Tibial nerve (tissue), 4 donors: ENCODE measurements at regions not wholly inside any gene's neighbourhood (a gene's known extent, or its start where the extent isn't known, plus 50 kb on each side); places are given as distances from the start of the nearest gene placed in this dataset.

Experiments
- DNase-seq, 2 donors: peaks; one replicate each; pipeline ENCODE4 v3.0.0-alpha.2; 2019; ENCODE audit warnings: low spot score in 2 of 2
- H3K27ac ChIP-seq, 4 donors: fragments of 200-600 bp; sonication (generic) in 3 of 4; one replicate each; pipeline ENCODE4 v1.5.1; 2017 to 2019; ENCODE audit warnings: mild to moderate bottlenecking in 1 of 4
- H3K27me3 ChIP-seq, 2 donors: fragments of 200-600 bp; sonication (generic) in 1 of 2; one replicate each; pipeline versions ENCODE4 v1.5.1 to v1.6.0; 2017 to 2019
- H3K36me3 ChIP-seq, 3 donors: fragments of 200-600 bp; sonication (generic); one replicate each; pipeline ENCODE4 v1.5.1; 2018 to 2019
- H3K4me1 ChIP-seq, 4 donors: fragments of 200-600 bp; sonication (generic) in 3 of 4; one replicate each; pipeline ENCODE4 v1.5.1; 2017 to 2019
- H3K4me3 ChIP-seq, 4 donors: fragments of 200-600 bp; sonication (generic) in 3 of 4; one replicate each; pipeline ENCODE4 v1.5.1; 2017 to 2019; ENCODE audit warnings: mild to moderate bottlenecking in 1 of 4, moderate library complexity in 1 of 4
- H3K9me3 ChIP-seq, 4 donors: fragments of 200-600 bp; sonication (generic) in 3 of 4; one replicate each; pipeline ENCODE4 v1.5.1; 2017 to 2019
- EP300 ChIP-seq, 2 donors: sonication (generic); formaldehyde crosslinking; IDR thresholded peaks; one replicate each; pipeline ENCODE4 v1.6.1; 2017; ENCODE audit warnings: antibody characterized with exemption in 2 of 2, mild to moderate bottlenecking in 1 of 2
- POLR2A ChIP-seq, 2 donors: fragments of 450-650 bp; IDR thresholded peaks; one replicate each; pipeline ENCODE4 v1.6.1; 2017; ENCODE audit warnings: antibody characterized with exemption in 2 of 2, mild to moderate bottlenecking in 2 of 2, moderate library complexity in 2 of 2
- WGBS, 2 donors: methylation state at CpG; one replicate each; pipeline ENCODE4 v1.1.5; 2018; 5-methylcytosine and 5-hydroxymethylcytosine counted together
- TF ChIP-seq, protein P1 (sequence below), 5 experiments: fragments of 200-600 bp in 3 of 5; fragments of 450-650 bp in 2 of 5; sonication (generic) in 3 of 5; IDR thresholded peaks; one replicate each; pipeline ENCODE4 v1.5.1; 2016 to 2019; ENCODE audit warnings: antibody characterized with exemption in 5 of 5, mild to moderate bottlenecking in 3 of 5, moderate library complexity in 2 of 5

DNA sequence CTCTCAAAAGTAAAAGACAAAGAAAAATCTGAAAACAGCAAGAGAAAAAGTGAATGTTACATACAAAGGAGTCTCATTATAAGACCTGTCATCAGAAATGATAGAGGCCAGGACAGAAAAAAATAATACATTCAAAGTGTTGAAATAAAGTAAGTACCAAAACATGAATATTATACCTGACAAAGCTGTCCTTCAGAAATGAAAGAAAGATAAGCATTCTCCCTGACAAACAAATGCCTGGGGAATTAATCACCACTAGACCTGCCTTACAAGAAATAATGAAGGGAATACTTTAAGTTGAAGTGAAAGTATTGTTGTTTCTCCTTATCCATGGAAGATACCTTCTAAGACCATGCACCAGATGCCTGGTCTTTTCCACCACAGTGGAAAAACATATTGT, 1605.2 kb upstream of the CDH6 start:
- DNase-seq, result no peak
- TF ChIP-seq, protein P1, sequence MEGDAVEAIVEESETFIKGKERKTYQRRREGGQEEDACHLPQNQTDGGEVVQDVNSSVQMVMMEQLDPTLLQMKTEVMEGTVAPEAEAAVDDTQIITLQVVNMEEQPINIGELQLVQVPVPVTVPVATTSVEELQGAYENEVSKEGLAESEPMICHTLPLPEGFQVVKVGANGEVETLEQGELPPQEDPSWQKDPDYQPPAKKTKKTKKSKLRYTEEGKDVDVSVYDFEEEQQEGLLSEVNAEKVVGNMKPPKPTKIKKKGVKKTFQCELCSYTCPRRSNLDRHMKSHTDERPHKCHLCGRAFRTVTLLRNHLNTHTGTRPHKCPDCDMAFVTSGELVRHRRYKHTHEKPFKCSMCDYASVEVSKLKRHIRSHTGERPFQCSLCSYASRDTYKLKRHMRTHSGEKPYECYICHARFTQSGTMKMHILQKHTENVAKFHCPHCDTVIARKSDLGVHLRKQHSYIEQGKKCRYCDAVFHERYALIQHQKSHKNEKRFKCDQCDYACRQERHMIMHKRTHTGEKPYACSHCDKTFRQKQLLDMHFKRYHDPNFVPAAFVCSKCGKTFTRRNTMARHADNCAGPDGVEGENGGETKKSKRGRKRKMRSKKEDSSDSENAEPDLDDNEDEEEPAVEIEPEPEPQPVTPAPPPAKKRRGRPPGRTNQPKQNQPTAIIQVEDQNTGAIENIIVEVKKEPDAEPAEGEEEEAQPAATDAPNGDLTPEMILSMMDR (IDR thresholded peaks at IDR 0.05), result no peak
- no peak for TF ChIP-seq POLR2A (IDR thresholded peaks at IDR 0.05)
- no peak for TF ChIP-seq EP300 (IDR thresholded peaks at IDR 0.05)
- no peaks in the 10 kb centered on the region for H3K27me3 ChIP-seq
- H3K4me3 ChIP-seq, result no peak overlapping the region
- H3K4me1 ChIP-seq, result no peaks in the 10 kb centered on the region
- no peak overlapping the region for H3K27ac ChIP-seq
- H3K36me3 ChIP-seq, result no peaks in the 10 kb centered on the region
- H3K9me3 ChIP-seq, result peaks cover 0 to 6% (median 0%) of the 10 kb centered on the region in 4 donors

DNA sequence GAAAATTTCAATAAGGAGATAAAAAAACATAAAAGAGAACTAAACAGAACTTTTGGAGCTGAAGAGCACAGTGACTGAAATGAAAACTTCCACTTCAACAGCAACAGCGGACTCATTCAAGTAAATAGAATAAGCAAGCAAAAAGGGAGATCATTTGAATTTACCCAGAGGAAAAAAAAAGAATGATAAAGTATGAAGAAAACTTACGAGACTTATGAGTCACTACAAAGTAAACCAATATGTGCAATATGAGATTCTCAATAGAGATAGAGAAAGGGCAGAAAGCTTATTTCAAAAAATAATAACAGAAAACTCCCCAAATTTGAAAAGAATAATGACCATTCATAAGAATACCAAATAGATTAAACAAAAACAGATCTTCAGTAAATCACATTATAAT, 1605.7 kb upstream of the CDH6 start:
- H3K36me3 ChIP-seq, result no peaks in the 10 kb centered on the region
- DNase-seq, result no peak
- H3K4me1 ChIP-seq, result no peaks in the 10 kb centered on the region
- H3K27ac ChIP-seq, result no peak overlapping the region
- no peaks in the 10 kb centered on the region for H3K27me3 ChIP-seq
- H3K9me3 ChIP-seq, result peaks cover 0 to 6% (median 0%) of the 10 kb centered on the region in 4 donors
- no peak for TF ChIP-seq EP300 (IDR thresholded peaks at IDR 0.05)
- TF ChIP-seq POLR2A (IDR thresholded peaks at IDR 0.05), result no peak
- TF ChIP-seq, protein P1 (IDR thresholded peaks at IDR 0.05), result no peak
- 87 to 95% methylated on average over 2 of the region's 2 CpGs for WGBS, 2 donors
- H3K4me3 ChIP-seq, result no peak overlapping the region

DNA sequence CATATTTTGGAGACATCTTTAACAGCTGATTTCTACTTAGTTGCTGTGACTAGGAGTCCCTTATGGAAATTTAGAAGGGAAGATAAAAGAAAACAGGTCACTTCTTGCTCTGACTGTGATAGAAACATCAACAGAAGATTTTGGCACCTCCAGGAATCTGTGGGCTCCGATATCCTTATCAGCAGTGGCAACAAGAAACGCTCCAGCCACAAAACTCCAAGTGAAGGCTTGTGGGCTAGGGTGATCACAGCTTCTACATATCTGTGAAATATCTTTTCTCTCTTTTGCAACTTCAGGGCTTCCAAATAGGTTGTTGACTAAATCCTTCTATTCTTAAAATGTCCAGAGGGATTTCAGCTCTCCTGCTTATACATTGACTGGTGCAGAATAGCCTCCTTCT, 1625.5 kb upstream of the CDH6 start:
- no peaks in the 10 kb centered on the region for H3K36me3 ChIP-seq
- WGBS, 2 donors, result 72 to 76% methylated on average over 2 of the region's 2 CpGs
- no peak for DNase-seq
- no peaks in the 10 kb centered on the region for H3K27me3 ChIP-seq
- TF ChIP-seq POLR2A (IDR thresholded peaks at IDR 0.05) (no peak), EP300 (IDR thresholded peaks at IDR 0.05) (no peak)
- TF ChIP-seq, protein P1 (IDR thresholded peaks at IDR 0.05), result no peak
- H3K4me3 ChIP-seq, result no peak overlapping the region
- H3K9me3 ChIP-seq, result no peaks in the 10 kb centered on the region
- H3K4me1 ChIP-seq, result no peaks in the 10 kb centered on the region
- no peak overlapping the region for H3K27ac ChIP-seq

DNA sequence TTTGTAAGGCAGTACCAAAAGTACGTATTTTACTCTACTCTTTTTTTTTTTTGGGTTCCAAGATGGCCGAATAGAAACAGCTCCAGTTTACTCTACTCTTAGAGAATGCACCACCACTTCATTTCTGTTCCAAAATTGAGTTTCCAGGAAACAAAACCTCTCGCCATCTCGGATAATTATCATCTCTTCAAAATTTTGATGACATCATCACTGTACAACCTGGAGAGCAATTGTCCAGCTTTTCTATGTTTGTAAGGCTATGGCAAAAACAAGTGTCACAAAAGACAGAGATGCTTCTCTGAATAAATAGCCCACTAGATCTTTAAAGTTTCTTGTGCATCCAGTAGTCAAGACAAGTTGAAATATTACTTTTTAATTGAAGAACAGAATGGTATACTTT, 1631.9 kb upstream of the CDH6 start:
- Histone ChIP-seq H3K36me3 (no peaks in the 10 kb centered on the region), H3K27me3 (no peaks in the 10 kb centered on the region), H3K4me1 (no peaks in the 10 kb centered on the region), H3K27ac (no peak overlapping the region), H3K4me3 (no peak overlapping the region), H3K9me3 (no peaks in the 10 kb centered on the region)
- DNase-seq, result no peak
- WGBS, 2 donors, result 83 to 86% methylated on average over 4 of the region's 4 CpGs
- TF ChIP-seq EP300 (IDR thresholded peaks at IDR 0.05), result no peak
- no peak for TF ChIP-seq POLR2A (IDR thresholded peaks at IDR 0.05)
- TF ChIP-seq, protein P1 (IDR thresholded peaks at IDR 0.05), result no peak

DNA sequence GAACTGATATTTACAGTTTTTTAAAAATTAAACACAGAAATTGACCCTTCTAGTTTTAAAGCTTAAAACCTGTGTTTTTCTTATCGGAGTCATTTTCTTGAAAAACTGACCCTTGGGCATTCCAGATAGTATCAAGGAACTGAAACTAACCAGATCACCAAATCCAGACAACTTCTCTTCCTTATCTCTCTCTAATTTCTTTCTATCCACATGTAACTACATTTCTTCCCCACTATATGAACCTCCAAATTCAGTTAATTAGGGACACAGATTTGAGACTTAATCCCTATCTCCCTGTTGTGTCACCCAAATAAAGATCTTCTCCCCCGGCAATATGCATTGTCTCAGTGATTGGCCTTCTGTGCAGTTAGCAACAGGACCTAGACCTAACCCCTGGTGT, 1643.0 kb upstream of the CDH6 start:
- WGBS, 2 donors, result 59 to 79% methylated on average over 2 of the region's 2 CpGs
- H3K27ac ChIP-seq, result no peak overlapping the region
- H3K4me1 ChIP-seq, result no peaks in the 10 kb centered on the region
- TF ChIP-seq, protein P1 (IDR thresholded peaks at IDR 0.05), result no peak
- H3K9me3 ChIP-seq, result peaks cover 0 to 13% (median 0%) of the 10 kb centered on the region in 4 donors
- no peak overlapping the region for H3K4me3 ChIP-seq
- no peaks in the 10 kb centered on the region for H3K36me3 ChIP-seq
- H3K27me3 ChIP-seq, result no peaks in the 10 kb centered on the region
- DNase-seq, result no peak
